ENCODE measurements at regions not wholly inside any gene's neighbourhood (a gene's known extent, or its start where the extent isn't known, plus 50 kb on each side); places are given as distances from the start of the nearest gene placed in this dataset.
"Not testable (repeated sequence)": the region's sequence is repeated elsewhere in the genome, so short reads cannot be mapped to it uniquely, and the experiment has no call there.

DNA sequence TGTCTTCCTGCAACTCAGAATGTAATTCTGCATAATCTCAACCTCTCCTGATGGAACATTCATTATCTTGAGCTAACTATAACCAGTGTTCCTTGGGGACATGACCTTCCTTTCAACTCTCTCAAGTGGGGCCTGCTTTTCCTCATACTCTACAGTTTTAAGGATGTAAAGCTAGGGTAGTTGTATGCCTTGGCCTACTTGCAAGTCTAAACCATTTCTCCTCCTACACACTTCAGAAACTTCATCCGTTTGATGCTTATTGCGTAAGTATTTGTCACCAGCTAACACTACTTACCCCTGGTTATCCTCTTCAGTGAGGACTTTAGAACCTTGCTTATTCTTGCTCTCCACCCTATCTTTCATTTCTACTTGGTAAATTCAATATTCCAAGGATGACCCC lies 548.9 kb downstream of the HINT1 start:
- DNase-seq (ENCODE audit: low spot score in 2 of 2, unreplicated experiment in 2 of 2), result no peak
- no peaks in the 10 kb centered on the region for H3K27me3 Mint-ChIP-seq (ENCODE audit: low read depth)
- no peak overlapping the region for H3K27ac Mint-ChIP-seq
- TF ChIP-seq, protein P1, sequence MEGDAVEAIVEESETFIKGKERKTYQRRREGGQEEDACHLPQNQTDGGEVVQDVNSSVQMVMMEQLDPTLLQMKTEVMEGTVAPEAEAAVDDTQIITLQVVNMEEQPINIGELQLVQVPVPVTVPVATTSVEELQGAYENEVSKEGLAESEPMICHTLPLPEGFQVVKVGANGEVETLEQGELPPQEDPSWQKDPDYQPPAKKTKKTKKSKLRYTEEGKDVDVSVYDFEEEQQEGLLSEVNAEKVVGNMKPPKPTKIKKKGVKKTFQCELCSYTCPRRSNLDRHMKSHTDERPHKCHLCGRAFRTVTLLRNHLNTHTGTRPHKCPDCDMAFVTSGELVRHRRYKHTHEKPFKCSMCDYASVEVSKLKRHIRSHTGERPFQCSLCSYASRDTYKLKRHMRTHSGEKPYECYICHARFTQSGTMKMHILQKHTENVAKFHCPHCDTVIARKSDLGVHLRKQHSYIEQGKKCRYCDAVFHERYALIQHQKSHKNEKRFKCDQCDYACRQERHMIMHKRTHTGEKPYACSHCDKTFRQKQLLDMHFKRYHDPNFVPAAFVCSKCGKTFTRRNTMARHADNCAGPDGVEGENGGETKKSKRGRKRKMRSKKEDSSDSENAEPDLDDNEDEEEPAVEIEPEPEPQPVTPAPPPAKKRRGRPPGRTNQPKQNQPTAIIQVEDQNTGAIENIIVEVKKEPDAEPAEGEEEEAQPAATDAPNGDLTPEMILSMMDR (IDR thresholded peaks at IDR 0.05; ENCODE audit: unreplicated experiment), result no peak
- no peak overlapping the region for H3K4me3 Mint-ChIP-seq
- H3K9me3 Mint-ChIP-seq, result peaks cover 23% of the 10 kb centered on the region
- no peaks in the 10 kb centered on the region for H3K4me1 Mint-ChIP-seq
- no peaks in the 10 kb centered on the region for H3K36me3 Mint-ChIP-seq

DNA sequence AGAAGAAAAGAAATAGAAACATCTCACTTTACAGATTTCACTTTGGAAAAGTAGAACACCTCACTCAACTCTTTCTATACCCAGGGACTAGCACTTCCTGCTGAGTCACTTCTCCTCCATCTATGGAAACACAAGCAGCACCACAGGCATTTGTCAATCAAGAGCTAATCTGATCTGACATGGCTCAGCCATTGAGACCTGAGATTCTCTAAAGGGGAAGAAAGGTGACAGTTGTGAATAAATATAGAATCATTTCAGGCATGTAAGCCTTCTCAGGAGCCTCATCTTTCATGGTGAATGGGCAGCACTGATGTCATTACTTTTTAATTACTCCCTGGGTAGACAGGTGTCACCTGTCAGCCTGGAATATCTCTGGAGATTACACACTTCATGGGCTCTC lies 559.8 kb downstream of the HINT1 start:
- no peaks in the 10 kb centered on the region for H3K27me3 Mint-ChIP-seq (ENCODE audit: low read depth)
- H3K36me3 Mint-ChIP-seq, result no peaks in the 10 kb centered on the region
- H3K9me3 Mint-ChIP-seq, result peaks cover 3% of the 10 kb centered on the region
- no peaks in the 10 kb centered on the region for H3K4me1 Mint-ChIP-seq
- DNase-seq (ENCODE audit: low spot score in 2 of 2, unreplicated experiment in 2 of 2), result no peak
- no peak overlapping the region for H3K4me3 Mint-ChIP-seq
- TF ChIP-seq, protein P1 (IDR thresholded peaks at IDR 0.05; ENCODE audit: unreplicated experiment), result no peak
- no peak overlapping the region for H3K27ac Mint-ChIP-seq

DNA sequence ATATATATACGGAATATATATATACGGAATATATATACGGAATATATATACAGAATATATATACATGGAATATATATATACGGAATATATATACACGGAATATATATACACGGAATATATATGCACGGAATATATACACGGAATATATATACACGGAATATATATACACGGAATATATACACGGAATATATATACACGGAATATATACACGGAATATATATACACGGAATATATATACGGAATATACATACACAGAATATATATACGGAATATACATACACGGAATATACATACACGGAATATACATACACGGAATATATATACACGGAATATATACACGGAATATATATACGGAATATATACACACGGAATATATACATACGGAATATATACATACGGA lies 568.4 kb downstream of the HINT1 start:
- H3K9me3 Mint-ChIP-seq, result peaks cover 25% of the 10 kb centered on the region
- H3K4me3 Mint-ChIP-seq; H3K4me1 Mint-ChIP-seq; H3K27ac Mint-ChIP-seq; H3K27me3 Mint-ChIP-seq (ENCODE audit: low read depth); DNase-seq (ENCODE audit: low spot score in 2 of 2, unreplicated experiment in 2 of 2); H3K36me3 Mint-ChIP-seq: not testable (repeated sequence)

DNA sequence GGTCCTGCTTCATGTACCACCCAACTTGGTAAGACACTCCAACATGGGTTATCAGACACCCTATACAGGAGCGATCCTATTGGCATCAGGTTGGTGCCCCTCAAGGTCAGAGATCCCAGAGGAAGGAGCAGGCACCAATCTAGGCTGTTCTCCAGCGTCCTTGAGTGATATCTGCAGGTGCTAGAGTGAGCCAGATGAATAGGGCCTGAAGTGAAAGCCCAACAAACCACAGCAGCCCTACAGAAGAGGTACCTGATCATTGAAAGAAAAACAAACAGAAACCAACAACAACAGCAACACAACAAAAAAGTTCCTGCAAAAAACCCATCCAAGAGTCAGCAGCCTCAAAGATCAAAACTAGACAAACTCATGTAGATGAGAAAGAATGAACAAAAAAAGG lies 584.8 kb downstream of the HINT1 start:
- H3K9me3 Mint-ChIP-seq, result no peaks in the 10 kb centered on the region
- H3K4me1 Mint-ChIP-seq, result no peaks in the 10 kb centered on the region
- H3K27ac Mint-ChIP-seq, result no peak overlapping the region
- no peak overlapping the region for H3K4me3 Mint-ChIP-seq
- no peak for DNase-seq (ENCODE audit: low spot score in 2 of 2, unreplicated experiment in 2 of 2)
- no peaks in the 10 kb centered on the region for H3K27me3 Mint-ChIP-seq (ENCODE audit: low read depth)
- no peaks in the 10 kb centered on the region for H3K36me3 Mint-ChIP-seq
- TF ChIP-seq, protein P1 (IDR thresholded peaks at IDR 0.05; ENCODE audit: unreplicated experiment), result no peak

DNA sequence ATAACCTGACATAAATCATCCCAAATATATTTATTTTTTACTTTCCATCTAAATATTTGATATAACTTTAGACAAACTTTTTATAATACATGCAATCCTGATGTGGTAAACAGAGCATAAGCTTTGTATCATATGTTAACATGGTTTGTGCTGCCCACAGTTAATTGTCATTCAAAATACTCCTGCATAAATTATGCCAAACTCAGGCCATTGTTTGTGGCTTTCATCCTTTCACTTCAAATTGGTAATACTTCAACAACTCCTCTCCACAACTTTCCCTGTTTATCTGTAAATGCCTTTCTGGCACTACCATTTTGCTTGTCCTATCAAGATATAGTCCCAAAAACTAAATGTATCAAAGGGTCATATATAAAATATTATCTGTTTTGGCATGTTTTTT lies 586.7 kb downstream of the HINT1 start:
- no peaks in the 10 kb centered on the region for H3K36me3 Mint-ChIP-seq
- TF ChIP-seq, protein P1 (IDR thresholded peaks at IDR 0.05; ENCODE audit: unreplicated experiment), result no peak
- no peaks in the 10 kb centered on the region for H3K9me3 Mint-ChIP-seq

DNA sequence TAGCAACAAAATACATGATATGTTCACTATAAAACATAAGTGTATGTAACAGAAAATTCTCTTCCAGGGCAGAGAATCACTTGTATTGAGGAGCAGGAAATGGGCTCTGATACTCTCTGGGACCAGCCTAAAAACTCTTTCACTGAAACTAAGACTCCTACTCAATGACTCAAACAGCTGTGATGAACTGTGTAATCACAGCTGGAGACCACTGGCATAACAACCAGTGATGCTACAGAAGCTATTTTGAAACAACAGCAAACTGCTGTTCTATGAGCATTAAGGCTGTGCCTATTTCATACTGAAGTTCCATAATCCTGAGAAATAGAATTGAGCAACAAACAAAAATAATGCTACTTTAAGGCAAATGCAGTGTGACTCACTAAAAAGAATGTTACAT lies 594.0 kb downstream of the HINT1 start:
- Mint-ChIP-seq H3K4me3 (no peak overlapping the region), H3K36me3 (no peaks in the 10 kb centered on the region), H3K27me3 (ENCODE audit: low read depth) (no peaks in the 10 kb centered on the region), H3K27ac (no peak overlapping the region), H3K9me3 (no peaks in the 10 kb centered on the region), H3K4me1 (no peaks in the 10 kb centered on the region)
- TF ChIP-seq, protein P1 (IDR thresholded peaks at IDR 0.05; ENCODE audit: unreplicated experiment), result no peak
- DNase-seq (ENCODE audit: low spot score in 2 of 2, unreplicated experiment in 2 of 2), result no peak

More for the DNA sequence above, 586.7 kb downstream of the HINT1 start:
- no peak for DNase-seq (ENCODE audit: low spot score in 2 of 2, unreplicated experiment in 2 of 2)
- no peaks in the 10 kb centered on the region for H3K27me3 Mint-ChIP-seq (ENCODE audit: low read depth)
- H3K4me1 Mint-ChIP-seq, result no peaks in the 10 kb centered on the region
- H3K4me3 Mint-ChIP-seq, result no peak overlapping the region
- H3K27ac Mint-ChIP-seq, result no peak overlapping the region
